ENCODE measurements at regions not wholly inside any gene's neighbourhood (a gene's known extent, or its start where the extent isn't known, plus 50 kb on each side); places are given as distances from the start of the nearest gene placed in this dataset.

GRCh38 chr2:120905824-120906571, 170.3 kb downstream of the GLI2 start:
- ChIA-PET POLR2A (no interaction called here), CTCF (ENCODE audit: low intra/inter-chr PET ratio, low total read pairs) (no interaction called here)
- ATAC-seq (no peak), FAIRE-seq (no peak), DNase-seq (ENCODE audit: low spot score) (no peak)
- TF ChIP-seq KDM5B (CRISPR knock-in tag; IDR thresholded peaks at IDR 0.05; ENCODE audit: borderline replicate concordance) (no peak), MEF2D (CRISPR knock-in tag; IDR thresholded peaks at IDR 0.05) (no peak), YEATS2 (CRISPR knock-in tag; IDR thresholded peaks at IDR 0.05; ENCODE audit: borderline replicate concordance) (no peak), ZNF468 (CRISPR knock-in tag; IDR thresholded peaks at IDR 0.05) (no peak), ZNF232 (CRISPR knock-in tag; IDR thresholded peaks at IDR 0.05; ENCODE audit: borderline replicate concordance) (no peak), CEBPG (CRISPR knock-in tag; IDR thresholded peaks at IDR 0.05) (no peak)
- no peaks in the 10 kb centered on the region for H3K36me3 ChIP-seq (replicated peaks in 1 of 2; ENCODE audit: control insufficient read depth in 1 of 2, insufficient read depth in 2 of 2, low read length in 2 of 2)
- WGBS (ENCODE audit: low lambda C conversion rate) = 33% methylated on average over 8 of the region's 19 CpGs
- in situ Hi-C loops (cut with HindIII; ENCODE audit: extremely low pct_ligation_motif_present, low pct_unique_long_range_greater_than_20kb) (loop anchor here (5.0 kb wide), 1 partner anchor 41 kb away; no protein-coding TSS in a partner anchor), intact Hi-C loops (cut with micrococcal nuclease; ENCODE audit: unreplicated experiment) (loop anchor here (5.0 kb wide), 1 partner anchor 41 kb away; no protein-coding TSS in a partner anchor)
- no peaks in the 10 kb centered on the region for H4K20me1 ChIP-seq (ENCODE audit: insufficient read depth, low read length)
- no peaks in the 10 kb centered on the region for H3K4me1 ChIP-seq (ENCODE audit: insufficient read depth, low read length)
- no peak overlapping the region for H3K27ac ChIP-seq (ENCODE audit: extremely low read length, insufficient read depth, low read length)
- no peaks in the 10 kb centered on the region for H3K9me3 ChIP-seq (ENCODE audit: low read length)
- H3K4me2 ChIP-seq (ENCODE audit: low read depth, low read length) = no peak overlapping the region
- H3K9ac ChIP-seq (ENCODE audit: insufficient read depth, low read depth, low read length) = no peak overlapping the region
- no peaks in the 10 kb centered on the region for H3K79me2 ChIP-seq (ENCODE audit: insufficient read depth, low read length)
- no TSS peak for BruUV-seq (replicated peaks)
- H3K27me3 ChIP-seq (ENCODE audit: control insufficient read depth in 1 of 2, insufficient read depth in 2 of 2, low read length in 2 of 2) = peaks cover 0 to 32% of the 10 kb centered on the region in 2 experiments; a peak in 4 of 5 replicates
- H2AFZ ChIP-seq (ENCODE audit: low read length) = no peak overlapping the region
- H3K4me3 ChIP-seq (replicated peaks in 1 of 3; ENCODE audit: insufficient read depth in 1 of 3, low read depth in 2 of 3, low read length in 3 of 3) = no peak overlapping the region

- ChIA-PET CTCF (ENCODE audit: low intra/inter-chr PET ratio, low total read pairs) (interaction anchor here (1.4 kb wide), 1 partner anchor 164 kb away, joined by 5 read pairs; no protein-coding TSS in a partner anchor), POLR2A (no interaction called here)
- in situ Hi-C loops (cut with HindIII; ENCODE audit: extremely low pct_ligation_motif_present, low pct_unique_long_range_greater_than_20kb) = loop anchor here (5.0 kb wide), 1 partner anchor 40 kb away; no protein-coding TSS in a partner anchor
- Histone ChIP-seq H3K27me3 (ENCODE audit: control insufficient read depth in 1 of 2, insufficient read depth in 2 of 2, low read length in 2 of 2) (peaks cover 0 to 31% of the 10 kb centered on the region in 2 experiments; a peak in 4 of 5 replicates), H3K27ac (ENCODE audit: extremely low read length, insufficient read depth, low read length) (no peak overlapping the region), H4K20me1 (ENCODE audit: insufficient read depth, low read length) (no peaks in the 10 kb centered on the region), H3K9me3 (ENCODE audit: low read length) (no peaks in the 10 kb centered on the region), H3K79me2 (ENCODE audit: insufficient read depth, low read length) (no peaks in the 10 kb centered on the region), H3K4me1 (ENCODE audit: insufficient read depth, low read length) (no peaks in the 10 kb centered on the region), H3K4me3 (replicated peaks in 1 of 3; ENCODE audit: insufficient read depth in 1 of 3, low read depth in 2 of 3, low read length in 3 of 3) (no peak overlapping the region), H3K9ac (ENCODE audit: insufficient read depth, low read depth, low read length) (no peak overlapping the region), H3K36me3 (replicated peaks in 1 of 2; ENCODE audit: control insufficient read depth in 1 of 2, insufficient read depth in 2 of 2, low read length in 2 of 2) (no peaks in the 10 kb centered on the region), H2AFZ (ENCODE audit: low read length) (no peak overlapping the region), H3K4me2 (ENCODE audit: low read depth, low read length) (no peak overlapping the region)
- BruUV-seq (replicated peaks) = no TSS peak
- DNase-seq (ENCODE audit: low spot score) (no peak), FAIRE-seq (no peak), ATAC-seq (no peak)
- no peak for TF ChIP-seq RXRB (CRISPR knock-in tag; IDR thresholded peaks at IDR 0.05; ENCODE audit: borderline replicate concordance)
- no peak for TF ChIP-seq ZNF766 (CRISPR knock-in tag; IDR thresholded peaks at IDR 0.05; ENCODE audit: borderline replicate concordance)
- no peak for TF ChIP-seq EED (CRISPR knock-in tag; IDR thresholded peaks at IDR 0.05)
- no peak for TF ChIP-seq ZNF337 (CRISPR knock-in tag; IDR thresholded peaks at IDR 0.05; ENCODE audit: borderline replicate concordance, low read depth)
- TF ChIP-seq ZNF503 (CRISPR knock-in tag; IDR thresholded peaks at IDR 0.05) = no peak
- no peak for TF ChIP-seq SUZ12 (IDR thresholded peaks at IDR 0.05; ENCODE audit: low read depth, low read length)
- no peak for TF ChIP-seq ELF1 (CRISPR knock-in tag; IDR thresholded peaks at IDR 0.05)
- TF ChIP-seq ZNF614 (CRISPR knock-in tag; IDR thresholded peaks at IDR 0.05; ENCODE audit: borderline replicate concordance) = no peak
- no peak for TF ChIP-seq MAFK (conservative IDR thresholded peaks at IDR 0.05 in 1 of 2, IDR thresholded peaks at IDR 0.05 in 1 of 2; ENCODE audit: low read length in 2 of 2)
- no peak for TF ChIP-seq FOXK2 (IDR thresholded peaks at IDR 0.05)
- 30% methylated on average over 6 of the region's 6 CpGs for WGBS (ENCODE audit: low lambda C conversion rate)
- intact Hi-C loops (cut with micrococcal nuclease; ENCODE audit: unreplicated experiment) = loop anchor here (5.0 kb wide), 1 partner anchor 40 kb away; no protein-coding TSS in a partner anchor
These were observed 171.2 kb downstream of the GLI2 start for GRCh38 chr2:120906914-120907313.

Measured in HepG2 (cell line).